Naive thymus-derived CD4-positive, alpha-beta T cell (primary cell): ENCODE measurements at regions not wholly inside any gene's neighbourhood (a gene's known extent, or its start where the extent isn't known, plus 50 kb on each side); places are given as distances from the start of the nearest gene placed in this dataset.

Experiments
- ATAC-seq: fragments of 150-1000 bp; cut with Tn5 transposase; 2 replicates; pipeline ENCODE4 v1.10.0; 2021; ENCODE audit warnings: mild to moderate bottlenecking, moderate library complexity
- CTCF ChIA-PET: fragments of 350-600 bp; sonication (Branson Sonifier 250); formaldehyde crosslinking; loops from one replicate; lab custom pipeline; 2021; ENCODE audit warnings: antibody characterized with exemption; lab: Charles Lee
- POLR2A ChIA-PET: fragments of 350-600 bp; sonication (Branson Sonifier 250); formaldehyde crosslinking; loops from one replicate; lab custom pipeline; 2021; ENCODE audit warnings: antibody characterized with exemption, inconsistent platforms; lab: Charles Lee
- DNase-seq, 9 donors: peaks; one replicate each; pipeline versions ENCODE4 v3.0.0 to v3.0.0-alpha.2; 2020 to 2022; ENCODE audit warnings: mixed read lengths in 1 of 9
- H3K27ac ChIP-seq: one replicate; pipeline ENCODE4 v1.7.0; 2013; ENCODE audit warnings: mild to moderate bottlenecking, low read depth, low read length, moderate library complexity
- H3K27me3 ChIP-seq, 2 donors: one replicate each; pipeline ENCODE4 v1.7.0; 2013; ENCODE audit warnings: low read length in 2 of 2, mild to moderate bottlenecking in 2 of 2, moderate library complexity in 2 of 2; ENCODE audit not compliant: control insufficient read depth in 2 of 2, insufficient read depth in 2 of 2
- H3K36me3 ChIP-seq, 3 experiments: 1 replicate in 2 of 3; 2 replicates in 1 of 3; pipeline ENCODE4 v1.7.0; 2013; ENCODE audit warnings: low read length in 3 of 3, mild to moderate bottlenecking in 3 of 3, moderate library complexity in 1 of 3; ENCODE audit not compliant: insufficient read depth in 3 of 3, control insufficient read depth in 2 of 3
- H3K4me1 ChIP-seq, 2 donors: one replicate each; pipeline ENCODE4 v1.7.0; 2013; ENCODE audit warnings: low read length in 2 of 2, mild to moderate bottlenecking in 2 of 2, moderate library complexity in 1 of 2; ENCODE audit not compliant: control insufficient read depth in 2 of 2, insufficient read depth in 2 of 2
- H3K4me3 ChIP-seq: 2 replicates; pipeline ENCODE4 v1.7.0; 2013; ENCODE audit warnings: mild to moderate bottlenecking, low read length
- H3K9me3 ChIP-seq, 3 experiments: 1 replicate in 2 of 3; 2 replicates in 1 of 3; pipeline ENCODE4 v1.7.0; 2013; ENCODE audit warnings: low read length in 3 of 3; ENCODE audit not compliant: control insufficient read depth in 2 of 3
- H3K27ac Mint-ChIP-seq, 9 donors: one replicate each; pipeline ENCODE4 v1.8.0; 2020 to 2022; ENCODE audit warnings: mixed read lengths in 9 of 9, mild to moderate bottlenecking in 8 of 9, moderate library complexity in 5 of 9, inconsistent platforms in 2 of 9
- H3K27me3 Mint-ChIP-seq, 5 donors: one replicate each; pipeline ENCODE4 v1.8.0; 2021 to 2022; ENCODE audit warnings: mixed read lengths in 5 of 5, mild to moderate bottlenecking in 1 of 5
- H3K36me3 Mint-ChIP-seq, 5 donors: one replicate each; pipeline ENCODE4 v1.8.0; 2020 to 2022; ENCODE audit warnings: mixed read lengths in 5 of 5, mild to moderate bottlenecking in 3 of 5, inconsistent platforms in 1 of 5
- H3K4me1 Mint-ChIP-seq, 7 donors: one replicate each; pipeline ENCODE4 v1.8.0; 2020 to 2022; ENCODE audit warnings: mixed read lengths in 7 of 7, mild to moderate bottlenecking in 3 of 7, inconsistent platforms in 1 of 7
- H3K4me3 Mint-ChIP-seq, 10 donors: one replicate each; pipeline ENCODE4 v1.8.0; 2020 to 2022; ENCODE audit warnings: mild to moderate bottlenecking in 10 of 10, mixed read lengths in 10 of 10, moderate library complexity in 6 of 10, inconsistent platforms in 2 of 10
- H3K9me3 Mint-ChIP-seq, 11 donors: one replicate each; pipeline ENCODE4 v1.8.0; 2020 to 2022; ENCODE audit warnings: mixed read lengths in 11 of 11, mild to moderate bottlenecking in 4 of 11, inconsistent platforms in 1 of 11, moderate library complexity in 1 of 11
- intact Hi-C, 2 donors: fragments of 100-400 bp; cut with micrococcal nuclease; formaldehyde crosslinking; loops; one replicate each; pipeline ENCODE4 v1.15.1; 2023

DNA sequence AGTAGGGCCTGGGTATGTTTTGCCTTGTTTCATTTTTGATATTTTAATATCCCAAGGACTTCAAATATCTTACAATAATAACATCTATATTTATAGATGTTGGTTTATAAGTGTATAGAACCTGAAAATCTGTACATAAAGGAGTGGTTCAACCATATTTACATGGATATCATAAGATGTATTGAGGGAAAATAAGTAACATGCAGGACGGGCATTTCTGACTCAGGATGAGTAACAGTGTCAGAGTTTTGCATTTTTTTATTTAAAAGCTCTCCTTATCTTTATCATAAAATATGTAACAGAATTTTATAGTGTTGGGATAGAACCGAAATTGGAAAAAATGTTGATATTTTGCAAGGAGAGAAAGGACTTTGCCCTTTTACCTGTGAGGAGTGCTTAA is 1438.7 kb downstream of the REEP3 start:
- Mint-ChIP-seq H3K36me3 (no peaks in the 10 kb centered on the region), H3K27me3 (no peaks in the 10 kb centered on the region), H3K9me3 (peaks cover 0 to 11% (median 4%) of the 10 kb centered on the region in 11 donors), H3K27ac (no peak overlapping the region), H3K4me1 (no peaks in the 10 kb centered on the region), H3K4me3 (no peak overlapping the region)
- no peak for ATAC-seq
- no peaks in the 10 kb centered on the region for H3K27me3 ChIP-seq
- no peaks in the 10 kb centered on the region for H3K36me3 ChIP-seq
- DNase-seq, result no peak
- H3K27ac ChIP-seq, result no peak overlapping the region
- ChIA-PET CTCF (no interaction called here), POLR2A (no interaction called here)
- H3K4me3 ChIP-seq, result no peak overlapping the region
- H3K9me3 ChIP-seq, result no peaks in the 10 kb centered on the region
- intact Hi-C loops, result no loop called here
- H3K4me1 ChIP-seq, result no peaks in the 10 kb centered on the region

DNA sequence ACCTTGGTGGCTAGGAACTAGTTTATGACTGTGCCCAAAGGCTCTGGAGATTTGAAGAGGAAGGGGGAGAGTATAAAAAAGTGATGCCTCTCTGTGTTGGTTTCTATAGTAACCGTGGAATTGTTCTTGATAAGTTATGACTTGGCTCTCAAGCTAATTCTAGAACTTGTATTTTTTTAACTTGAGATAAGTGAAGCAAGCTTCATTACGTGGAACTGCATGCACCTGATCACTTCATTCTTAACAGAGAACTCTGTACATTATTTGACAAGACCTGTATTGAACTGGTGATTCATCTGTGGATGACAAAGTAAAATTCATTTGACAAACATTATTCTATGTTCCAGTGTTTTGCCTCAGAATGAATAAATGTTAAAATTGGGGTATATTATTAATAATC is 1452.2 kb downstream of the REEP3 start:
- Mint-ChIP-seq H3K27ac (no peak overlapping the region), H3K4me1 (no peaks in the 10 kb centered on the region), H3K27me3 (no peaks in the 10 kb centered on the region), H3K9me3 (peaks cover 0 to 8% (median 0%) of the 10 kb centered on the region in 11 donors), H3K36me3 (no peaks in the 10 kb centered on the region), H3K4me3 (no peak overlapping the region)
- no peak for DNase-seq
- CTCF ChIA-PET, result no interaction called here
- H3K27ac ChIP-seq, result no peak overlapping the region
- ATAC-seq, result no peak
- H3K36me3 ChIP-seq, result no peaks in the 10 kb centered on the region
- no peak overlapping the region for H3K4me3 ChIP-seq
- POLR2A ChIA-PET, result no interaction called here
- H3K4me1 ChIP-seq, result no peaks in the 10 kb centered on the region
- intact Hi-C loops, result no loop called here
- H3K9me3 ChIP-seq, result no peaks in the 10 kb centered on the region
- no peaks in the 10 kb centered on the region for H3K27me3 ChIP-seq

DNA sequence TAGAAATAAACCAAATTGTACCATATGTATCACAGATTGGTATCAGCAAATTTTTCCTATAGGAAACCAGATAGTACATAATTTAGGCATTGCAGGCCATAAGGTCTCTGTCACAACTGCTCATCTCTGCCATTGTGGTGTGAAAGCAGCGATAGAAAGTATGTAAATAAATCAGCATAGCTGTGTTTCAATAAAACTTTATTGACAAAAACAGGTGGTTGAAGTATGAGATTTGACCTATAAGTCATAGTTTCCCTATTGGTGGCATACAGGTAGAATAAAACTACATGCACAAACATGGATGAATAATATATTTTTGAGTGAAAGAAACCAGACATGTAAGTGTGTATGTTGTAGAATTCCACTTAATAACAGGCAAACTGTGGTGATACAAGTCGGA is 1454.9 kb downstream of the REEP3 start:
- no peak overlapping the region for H3K4me3 ChIP-seq
- no peaks in the 10 kb centered on the region for H3K4me1 Mint-ChIP-seq
- no peaks in the 10 kb centered on the region for H3K4me1 ChIP-seq
- H3K27ac Mint-ChIP-seq, result no peak overlapping the region
- H3K27me3 Mint-ChIP-seq, result no peaks in the 10 kb centered on the region
- H3K9me3 ChIP-seq, result no peaks in the 10 kb centered on the region
- H3K36me3 Mint-ChIP-seq, result no peaks in the 10 kb centered on the region
- no peak overlapping the region for H3K4me3 Mint-ChIP-seq
- peaks cover 0 to 4% of the 10 kb centered on the region in 2 donors for H3K27me3 ChIP-seq
- no peak overlapping the region for H3K27ac ChIP-seq
- DNase-seq, result no peak
- ChIA-PET CTCF (no interaction called here), POLR2A (no interaction called here)
- peaks cover 0 to 8% (median 0%) of the 10 kb centered on the region in 11 donors for H3K9me3 Mint-ChIP-seq
- H3K36me3 ChIP-seq, result no peaks in the 10 kb centered on the region
- intact Hi-C loops, result no loop called here
- ATAC-seq, result no peak

- peaks cover 0 to 4% of the 10 kb centered on the region in 2 donors for H3K27me3 ChIP-seq
- intact Hi-C loops, result no loop called here
- Mint-ChIP-seq H3K9me3 (peaks cover 0 to 12% (median 1%) of the 10 kb centered on the region in 11 donors), H3K27ac (no peak overlapping the region), H3K27me3 (no peaks in the 10 kb centered on the region), H3K4me3 (no peak overlapping the region), H3K36me3 (no peaks in the 10 kb centered on the region), H3K4me1 (no peaks in the 10 kb centered on the region)
- CTCF ChIA-PET, result no interaction called here
- ATAC-seq (no peak), DNase-seq (no peak)
- H3K4me3 ChIP-seq, result no peak overlapping the region
- H3K27ac ChIP-seq, result no peak overlapping the region
- POLR2A ChIA-PET, result no interaction called here
- H3K4me1 ChIP-seq, result no peaks in the 10 kb centered on the region
- no peaks in the 10 kb centered on the region for H3K36me3 ChIP-seq
- no peaks in the 10 kb centered on the region for H3K9me3 ChIP-seq
These were observed 1456.7 kb downstream of the REEP3 start for GRCh38 chr10:64977915-64978314.

GRCh38 chr10:64996886-64997285 is 1475.7 kb downstream of the REEP3 start:
- Mint-ChIP-seq H3K4me1 (no peaks in the 10 kb centered on the region), H3K36me3 (no peaks in the 10 kb centered on the region), H3K27ac (no peak overlapping the region), H3K27me3 (no peaks in the 10 kb centered on the region), H3K4me3 (no peak overlapping the region), H3K9me3 (peaks cover 0 to 9% (median 4%) of the 10 kb centered on the region in 11 donors)
- Histone ChIP-seq H3K27ac (no peak overlapping the region), H3K36me3 (no peaks in the 10 kb centered on the region), H3K4me1 (no peaks in the 10 kb centered on the region), H3K4me3 (no peak overlapping the region), H3K27me3 (no peaks in the 10 kb centered on the region), H3K9me3 (no peaks in the 10 kb centered on the region)
- ChIA-PET CTCF (no interaction called here), POLR2A (no interaction called here)
- DNase-seq, result no peak
- no peak for ATAC-seq
- intact Hi-C loops, result loop anchor here in 1 of 2 donors (5.0 kb wide), 1 partner anchor 710 kb away; no protein-coding TSS in a partner anchor

- H3K4me3 Mint-ChIP-seq, result no peak overlapping the region
- Histone ChIP-seq H3K4me3 (no peak overlapping the region), H3K27me3 (no peaks in the 10 kb centered on the region), H3K27ac (no peak overlapping the region), H3K9me3 (no peaks in the 10 kb centered on the region), H3K4me1 (no peaks in the 10 kb centered on the region), H3K36me3 (no peaks in the 10 kb centered on the region)
- intact Hi-C loops, result no loop called here
- H3K36me3 Mint-ChIP-seq, result no peaks in the 10 kb centered on the region
- no peak overlapping the region for H3K27ac Mint-ChIP-seq
- ChIA-PET CTCF (no interaction called here), POLR2A (no interaction called here)
- DNase-seq (no peak), ATAC-seq (no peak)
- H3K9me3 Mint-ChIP-seq, result peaks cover 0 to 22% (median 3%) of the 10 kb centered on the region in 11 donors
- H3K4me1 Mint-ChIP-seq, result no peaks in the 10 kb centered on the region
- H3K27me3 Mint-ChIP-seq, result no peaks in the 10 kb centered on the region
These were observed 1489.6 kb downstream of the REEP3 start for GRCh38 chr10:65010845-65011244.

DNA sequence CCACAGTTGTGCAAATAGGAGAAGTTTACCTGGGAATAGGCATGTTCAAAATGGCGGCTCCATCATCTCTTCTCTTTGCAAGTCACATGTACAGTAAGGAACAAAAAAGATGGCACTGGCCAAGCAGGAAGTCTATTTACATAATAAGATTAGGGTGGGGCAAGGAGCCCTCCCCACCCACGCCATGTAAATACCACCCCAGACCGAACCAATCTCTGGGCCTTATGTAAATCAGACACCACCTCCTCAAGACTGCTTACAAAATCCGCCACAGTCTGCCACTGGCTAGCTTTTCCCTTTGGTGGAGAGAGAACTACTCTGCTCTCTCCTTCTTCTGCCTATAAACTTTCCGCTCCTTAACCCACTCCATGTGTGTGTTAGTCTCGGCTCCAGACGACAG is 1496.3 kb downstream of the REEP3 start:
- ATAC-seq, result no peak
- no peak for DNase-seq
- Mint-ChIP-seq H3K36me3 (no peaks in the 10 kb centered on the region), H3K27ac (no peak overlapping the region), H3K9me3 (peaks cover 3 to 33% (median 10%) of the 10 kb centered on the region in 11 donors), H3K27me3 (no peaks in the 10 kb centered on the region), H3K4me3 (no peak overlapping the region), H3K4me1 (no peaks in the 10 kb centered on the region)
- intact Hi-C loops, result no loop called here
- Histone ChIP-seq H3K27ac (no peak overlapping the region), H3K4me3 (no peak overlapping the region), H3K27me3 (no peaks in the 10 kb centered on the region), H3K9me3 (no peaks in the 10 kb centered on the region), H3K36me3 (no peaks in the 10 kb centered on the region), H3K4me1 (no peaks in the 10 kb centered on the region)
- ChIA-PET POLR2A (no interaction called here), CTCF (no interaction called here)
